NT2/D1 (cell line): ENCODE measurements at regions not wholly inside any gene's neighbourhood (a gene's known extent, or its start where the extent isn't known, plus 50 kb on each side); places are given as distances from the start of the nearest gene placed in this dataset.

Experiments used
- SUZ12 ChIP-seq: IDR thresholded peaks from 2 replicates; pipeline ENCODE4 v1.6.1; 2011; ENCODE audit not compliant: insufficient read length, insufficient read depth; ENCODE audit errors: extremely low read depth
- ZNF274 ChIP-seq: IDR thresholded peaks from 2 replicates; pipeline ENCODE4 v1.6.1; 2011; ENCODE audit warnings: mild to moderate bottlenecking, low read depth, low read length

DNA sequence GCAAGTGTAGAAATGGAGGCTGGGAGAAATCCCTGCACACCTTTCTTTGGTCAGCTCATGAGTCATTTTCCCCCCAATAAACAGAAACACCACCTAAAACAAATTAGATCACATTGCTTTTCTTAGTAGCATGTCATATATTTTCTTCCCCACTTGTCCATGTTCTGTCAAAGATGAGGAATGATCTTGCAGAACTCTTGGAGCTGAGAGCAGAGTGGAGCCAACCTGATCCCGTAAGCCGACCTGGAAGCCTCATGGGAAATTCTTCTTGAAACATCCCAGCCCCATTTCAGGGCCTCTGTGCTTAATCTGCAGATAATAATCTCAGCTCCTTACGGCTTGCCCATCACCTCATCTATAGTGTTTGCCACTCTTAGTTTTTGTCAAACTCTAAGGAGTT is 284.6 kb upstream of the ELAC2 start:
- no peak for TF ChIP-seq ZNF274
- no peak for TF ChIP-seq SUZ12
